ENCODE measurements at regions not wholly inside any gene's neighbourhood (a gene's known extent, or its start where the extent isn't known, plus 50 kb on each side); places are given as distances from the start of the nearest gene placed in this dataset.

DNA sequence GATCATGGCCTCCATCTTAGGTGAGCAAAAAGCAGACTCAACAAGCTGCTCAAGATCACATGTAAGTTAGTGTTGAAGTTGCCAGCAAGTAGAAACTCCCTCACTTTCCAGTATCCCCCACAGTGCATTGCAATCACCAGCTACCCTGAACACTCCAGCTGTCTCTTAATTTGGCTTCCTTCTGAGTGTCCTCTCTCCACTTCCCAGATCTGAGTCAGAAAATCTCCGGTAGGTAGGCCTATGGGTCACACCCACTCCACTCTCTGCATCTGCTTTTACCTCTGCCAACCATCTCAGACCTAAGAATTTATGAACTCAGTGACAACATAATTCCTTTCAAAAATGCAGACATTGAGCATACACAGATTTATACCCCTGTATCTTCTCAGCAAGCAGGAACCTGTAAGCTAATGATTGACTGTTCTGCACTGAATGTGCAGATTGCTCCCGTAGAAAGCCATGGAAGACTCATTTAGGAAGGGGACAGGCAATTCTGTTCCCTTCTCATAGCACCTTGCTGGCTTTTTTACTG, 656.9 kb downstream of the EPHA4 start:
- Histone ChIP-seq H3K36me3 (ENCODE audit: low read depth, low read length) (no peaks in the 10 kb centered on the region), H3K9me3 (ENCODE audit: low read length) (no peaks in the 10 kb centered on the region), H4K20me1 (ENCODE audit: low read length) (no peaks in the 10 kb centered on the region), H3K9ac (ENCODE audit: low read length) (no peak overlapping the region), H3K4me2 (ENCODE audit: low read length) (no peak overlapping the region), H3K27ac (ENCODE audit: low read length) (no peak overlapping the region), H3K79me2 (ENCODE audit: low read length) (no peaks in the 10 kb centered on the region), H3K4me1 (ENCODE audit: insufficient read depth, low read length) (no peaks in the 10 kb centered on the region), H3F3A (ENCODE audit: low read length, unreplicated experiment) (no peaks in the 10 kb centered on the region), H3K4me3 (ENCODE audit: low read length) (no peak overlapping the region), H3K27me3 (ENCODE audit: low read length) (no peaks in the 10 kb centered on the region), H3K9me2 (replicated peaks; ENCODE audit: low read length) (no peaks in the 10 kb centered on the region), H2AFZ (ENCODE audit: low read length) (0 out of 2 replicates have a peak overlapping the region, but pooled peaks have one; percentile 14)
- no TSS peak for BruUV-seq (replicated peaks)
- intact Hi-C loops (cut with micrococcal nuclease): no loop called here
- POLR2A ChIA-PET (ENCODE audit: unreplicated experiment): no interaction called here
- ATAC-seq (no peak), DNase-seq (no peak)
- no peak for TF ChIP-seq EZH2 (IDR thresholded peaks at IDR 0.05; ENCODE audit: low read length, unreplicated experiment)
- TF ChIP-seq EZH2phosphoT487 (IDR thresholded peaks at IDR 0.05; ENCODE audit: borderline replicate concordance, low read length): no peak
- TF ChIP-seq, protein P1, sequence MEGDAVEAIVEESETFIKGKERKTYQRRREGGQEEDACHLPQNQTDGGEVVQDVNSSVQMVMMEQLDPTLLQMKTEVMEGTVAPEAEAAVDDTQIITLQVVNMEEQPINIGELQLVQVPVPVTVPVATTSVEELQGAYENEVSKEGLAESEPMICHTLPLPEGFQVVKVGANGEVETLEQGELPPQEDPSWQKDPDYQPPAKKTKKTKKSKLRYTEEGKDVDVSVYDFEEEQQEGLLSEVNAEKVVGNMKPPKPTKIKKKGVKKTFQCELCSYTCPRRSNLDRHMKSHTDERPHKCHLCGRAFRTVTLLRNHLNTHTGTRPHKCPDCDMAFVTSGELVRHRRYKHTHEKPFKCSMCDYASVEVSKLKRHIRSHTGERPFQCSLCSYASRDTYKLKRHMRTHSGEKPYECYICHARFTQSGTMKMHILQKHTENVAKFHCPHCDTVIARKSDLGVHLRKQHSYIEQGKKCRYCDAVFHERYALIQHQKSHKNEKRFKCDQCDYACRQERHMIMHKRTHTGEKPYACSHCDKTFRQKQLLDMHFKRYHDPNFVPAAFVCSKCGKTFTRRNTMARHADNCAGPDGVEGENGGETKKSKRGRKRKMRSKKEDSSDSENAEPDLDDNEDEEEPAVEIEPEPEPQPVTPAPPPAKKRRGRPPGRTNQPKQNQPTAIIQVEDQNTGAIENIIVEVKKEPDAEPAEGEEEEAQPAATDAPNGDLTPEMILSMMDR (conservative IDR thresholded peaks at IDR 0.05; ENCODE audit: low read depth, low read length): no peak
- CTCF ChIA-PET: no interaction called here

DNA sequence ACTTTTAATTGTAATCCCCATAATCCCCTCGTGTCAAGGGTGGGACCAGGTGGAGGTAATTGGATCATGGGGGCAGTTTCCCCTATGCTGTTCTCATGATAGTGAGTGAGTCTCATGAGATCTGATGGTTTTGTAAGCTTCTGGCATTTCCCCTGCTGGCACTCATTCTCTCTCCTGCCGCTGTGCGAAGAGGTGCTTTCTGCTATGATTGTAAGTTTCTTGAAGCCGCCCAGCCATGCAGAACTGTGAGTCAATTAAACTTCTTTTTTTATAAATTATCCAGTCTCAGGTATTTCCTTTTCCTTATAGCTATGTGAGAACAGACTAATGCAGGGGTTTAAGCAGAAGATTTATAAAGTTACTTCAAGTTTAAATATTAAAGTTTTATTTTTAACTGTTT, 655.2 kb downstream of the EPHA4 start:
- no TSS peak for BruUV-seq (replicated peaks)
- ChIA-PET POLR2A (ENCODE audit: unreplicated experiment) (no interaction called here), CTCF (no interaction called here)
- no peaks in the 10 kb centered on the region for H3F3A ChIP-seq (ENCODE audit: low read length, unreplicated experiment)
- no peaks in the 10 kb centered on the region for H3K27me3 ChIP-seq (ENCODE audit: low read length)
- ATAC-seq: no peak
- no peaks in the 10 kb centered on the region for H3K9me3 ChIP-seq (ENCODE audit: low read length)
- no peak for TF ChIP-seq EZH2phosphoT487 (IDR thresholded peaks at IDR 0.05; ENCODE audit: borderline replicate concordance, low read length)
- no peak for TF ChIP-seq EZH2 (IDR thresholded peaks at IDR 0.05; ENCODE audit: low read length, unreplicated experiment)
- TF ChIP-seq, protein P1 (conservative IDR thresholded peaks at IDR 0.05; ENCODE audit: low read depth, low read length): no peak
- H3K4me3 ChIP-seq (ENCODE audit: low read length): no peak overlapping the region
- H3K9ac ChIP-seq (ENCODE audit: low read length): no peak overlapping the region
- no peaks in the 10 kb centered on the region for H3K79me2 ChIP-seq (ENCODE audit: low read length)
- no peak overlapping the region for H3K4me2 ChIP-seq (ENCODE audit: low read length)
- H2AFZ ChIP-seq (ENCODE audit: low read length): no peak overlapping the region
- no peak for DNase-seq
- H3K9me2 ChIP-seq (replicated peaks; ENCODE audit: low read length): no peaks in the 10 kb centered on the region
- H3K36me3 ChIP-seq (ENCODE audit: low read depth, low read length): no peaks in the 10 kb centered on the region
- intact Hi-C loops (cut with micrococcal nuclease): no loop called here
- no peak overlapping the region for H3K27ac ChIP-seq (ENCODE audit: low read length)
- no peaks in the 10 kb centered on the region for H4K20me1 ChIP-seq (ENCODE audit: low read length)
- no peaks in the 10 kb centered on the region for H3K4me1 ChIP-seq (ENCODE audit: insufficient read depth, low read length)

DNA sequence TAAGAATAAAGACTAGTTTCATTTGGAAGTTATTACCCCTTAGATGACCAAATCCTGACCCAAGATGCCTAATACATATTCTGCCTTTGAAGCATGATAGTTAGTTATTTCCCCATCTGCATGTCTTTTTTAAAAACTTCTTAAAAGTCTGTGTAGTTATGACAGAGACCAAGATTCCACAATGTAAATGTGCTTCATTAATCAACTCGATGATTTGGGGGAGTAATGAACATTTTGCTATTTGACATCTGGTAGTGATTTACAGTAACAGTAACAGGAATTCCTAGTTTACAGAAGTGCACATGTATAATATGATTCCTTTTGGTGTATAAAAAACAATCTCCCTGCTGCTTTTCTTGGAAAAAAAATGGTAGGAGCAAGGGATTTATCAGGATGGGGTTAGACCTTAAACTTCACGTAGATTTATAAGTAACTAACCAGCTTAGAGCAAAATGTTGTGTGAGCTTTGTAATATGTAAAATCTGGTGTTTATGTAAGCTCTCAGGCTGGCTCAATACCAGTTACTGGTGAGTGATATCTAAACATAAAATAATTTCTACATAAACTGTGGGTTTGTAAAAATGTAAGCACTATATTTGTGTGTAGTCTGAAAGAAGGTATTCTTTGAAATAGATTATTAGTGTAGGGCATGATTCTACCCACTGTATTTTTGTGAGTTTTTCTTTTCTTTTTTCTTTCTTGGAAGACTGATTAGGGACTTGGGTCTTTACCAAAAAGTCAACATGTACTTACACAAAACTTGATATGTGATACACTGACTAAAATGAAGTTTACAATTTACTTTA, 641.6 kb downstream of the EPHA4 start:
- ATAC-seq: no peak

More for the DNA sequence above, 641.6 kb downstream of the EPHA4 start:
- Histone ChIP-seq H3K36me3 (ENCODE audit: low read depth, low read length) (peaks cover 5% of the 10 kb centered on the region; the same call in 1 of the 2 replicates), H3K9ac (ENCODE audit: low read length) (no peak overlapping the region), H3F3A (ENCODE audit: low read length, unreplicated experiment) (no peaks in the 10 kb centered on the region), H3K4me2 (ENCODE audit: low read length) (no peak overlapping the region), H3K27ac (ENCODE audit: low read length) (no peak overlapping the region), H2AFZ (ENCODE audit: low read length) (no peak overlapping the region), H3K79me2 (ENCODE audit: low read length) (no peaks in the 10 kb centered on the region), H4K20me1 (ENCODE audit: low read length) (no peaks in the 10 kb centered on the region), H3K27me3 (ENCODE audit: low read length) (no peaks in the 10 kb centered on the region), H3K4me1 (ENCODE audit: insufficient read depth, low read length) (peaks cover 5% of the 10 kb centered on the region), H3K9me2 (replicated peaks; ENCODE audit: low read length) (no peaks in the 10 kb centered on the region), H3K4me3 (ENCODE audit: low read length) (no peak overlapping the region), H3K9me3 (ENCODE audit: low read length) (peaks cover 10% of the 10 kb centered on the region)
- CTCF ChIA-PET: no interaction called here
- intact Hi-C loops (cut with micrococcal nuclease): no loop called here
- no peak for DNase-seq
- no TSS peak for BruUV-seq (replicated peaks)
- no peak for TF ChIP-seq EZH2 (IDR thresholded peaks at IDR 0.05; ENCODE audit: low read length, unreplicated experiment)
- TF ChIP-seq EZH2phosphoT487 (IDR thresholded peaks at IDR 0.05; ENCODE audit: borderline replicate concordance, low read length): no peak
- TF ChIP-seq, protein P1 (conservative IDR thresholded peaks at IDR 0.05; ENCODE audit: low read depth, low read length): no peak
- POLR2A ChIA-PET (ENCODE audit: unreplicated experiment): no interaction called here
